ENCODE measurements at regions not wholly inside any gene's neighbourhood (a gene's known extent, or its start where the extent isn't known, plus 50 kb on each side); places are given as distances from the start of the nearest gene placed in this dataset.

GRCh38 chr5:125766706-125767105 is 656.5 kb upstream of the GRAMD2B start:
- TF ChIP-seq CHD1 (IDR thresholded peaks at IDR 0.05; ENCODE audit: low read depth, low read length) (no peak), CTCF (IDR thresholded peaks at IDR 0.05 in 2 of 3, conservative IDR thresholded peaks at IDR 0.05 in 1 of 3; ENCODE audit: control insufficient read depth in 2 of 3, extremely low read depth in 1 of 3, insufficient read depth in 1 of 3, low read depth in 3 of 3, low read length in 3 of 3) (no peak)

Data from GM12878 (cell line).